ENCODE measurements at regions not wholly inside any gene's neighbourhood (a gene's known extent, or its start where the extent isn't known, plus 50 kb on each side); places are given as distances from the start of the nearest gene placed in this dataset.
"Not testable (repeated sequence)": the region's sequence is repeated elsewhere in the genome, so short reads cannot be mapped to it uniquely, and the experiment has no call there.

DNA sequence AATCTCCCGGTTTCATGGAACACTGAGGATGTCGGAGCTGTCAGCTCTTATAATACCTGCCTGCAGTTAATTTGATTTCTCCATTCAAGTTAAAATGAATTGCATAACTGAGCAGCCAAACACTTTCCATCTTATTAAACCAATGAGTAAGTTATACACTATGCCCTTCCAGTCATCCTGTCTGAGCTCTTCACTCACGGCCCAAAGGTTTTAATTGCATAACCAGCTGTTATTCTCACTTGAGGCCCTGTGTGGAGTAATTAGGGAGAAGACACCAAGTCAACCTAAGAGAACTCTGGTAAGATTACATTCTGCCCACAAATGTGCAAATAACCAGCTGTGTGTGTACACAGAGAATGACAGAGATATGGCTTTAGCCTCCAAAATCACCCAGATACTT lies 303.5 kb downstream of the TBC1D4 start:
- H3K4me3 ChIP-seq (ENCODE audit: low read length) = no peak overlapping the region
- H3K4me1 ChIP-seq (ENCODE audit: control insufficient read depth, insufficient read depth, low read length) = no peaks in the 10 kb centered on the region
- DNase-seq (no peak), ATAC-seq (no peak)
- intact Hi-C loops (cut with DNase I) = no loop called here
- H3K27me3 ChIP-seq (ENCODE audit: control insufficient read depth, insufficient read depth) = no peaks in the 10 kb centered on the region
- 92% methylated on average over 3 of the region's 3 CpGs for WGBS
- H3K9me3 ChIP-seq (ENCODE audit: control insufficient read depth, low read length) = no peaks in the 10 kb centered on the region
- no peak overlapping the region for H3K27ac ChIP-seq (ENCODE audit: low read length)

DNA sequence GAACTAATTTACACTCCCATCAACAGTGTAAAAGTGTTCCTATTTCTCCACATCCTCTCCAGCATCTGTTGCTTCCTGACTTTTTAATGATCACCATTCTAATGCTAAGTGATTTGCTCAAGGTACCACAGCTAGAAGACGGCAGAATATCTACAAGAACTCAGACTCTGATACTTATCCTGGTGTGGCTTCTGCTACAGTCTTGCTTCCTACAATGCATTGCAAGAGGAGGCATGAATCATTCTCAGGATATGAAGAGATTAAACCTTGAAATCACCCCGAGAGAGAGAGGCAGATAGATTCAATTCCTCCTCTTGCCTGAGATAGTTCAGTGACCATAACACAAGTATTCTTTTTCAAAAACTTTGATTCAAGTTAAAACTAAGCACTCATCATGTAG lies 306.4 kb downstream of the TBC1D4 start:
- Histone ChIP-seq H3K9me3 (ENCODE audit: control insufficient read depth, low read length) (no peaks in the 10 kb centered on the region), H3K27ac (ENCODE audit: low read length) (no peak overlapping the region), H3K27me3 (ENCODE audit: control insufficient read depth, insufficient read depth) (no peaks in the 10 kb centered on the region), H3K4me3 (ENCODE audit: low read length) (no peak overlapping the region), H3K4me1 (ENCODE audit: control insufficient read depth, insufficient read depth, low read length) (no peaks in the 10 kb centered on the region)
- intact Hi-C loops (cut with DNase I) = no loop called here
- DNase-seq (no peak), ATAC-seq (no peak)
- WGBS = 66% methylated on average over 2 of the region's 2 CpGs

DNA sequence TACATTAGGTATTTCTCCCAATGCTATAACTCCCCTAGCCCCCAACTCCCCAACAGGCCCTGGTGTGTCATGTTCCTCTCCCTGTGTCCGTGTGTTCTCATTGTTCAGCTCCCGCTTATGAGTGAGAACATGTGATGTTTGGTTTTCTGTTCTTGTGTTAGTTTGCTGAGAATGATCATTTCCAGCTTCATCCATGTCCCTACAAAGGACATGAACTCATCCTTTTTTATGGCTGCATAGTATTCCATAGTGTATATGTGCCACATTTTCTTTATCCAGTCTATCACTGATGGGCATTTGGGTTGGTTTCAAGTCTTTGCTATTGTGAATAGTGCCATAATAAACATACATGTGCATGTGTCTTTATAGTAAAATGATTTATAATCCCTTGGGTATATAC lies 306.9 kb downstream of the TBC1D4 start:
- H3K27me3 ChIP-seq (ENCODE audit: control insufficient read depth, insufficient read depth); intact Hi-C loops (cut with DNase I); H3K4me1 ChIP-seq (ENCODE audit: control insufficient read depth, insufficient read depth, low read length); H3K27ac ChIP-seq (ENCODE audit: low read length); H3K9me3 ChIP-seq (ENCODE audit: control insufficient read depth, low read length); H3K4me3 ChIP-seq (ENCODE audit: low read length); DNase-seq; ATAC-seq: not testable (repeated sequence)
- WGBS = 96% methylated on average over 2 of the region's 2 CpGs

DNA sequence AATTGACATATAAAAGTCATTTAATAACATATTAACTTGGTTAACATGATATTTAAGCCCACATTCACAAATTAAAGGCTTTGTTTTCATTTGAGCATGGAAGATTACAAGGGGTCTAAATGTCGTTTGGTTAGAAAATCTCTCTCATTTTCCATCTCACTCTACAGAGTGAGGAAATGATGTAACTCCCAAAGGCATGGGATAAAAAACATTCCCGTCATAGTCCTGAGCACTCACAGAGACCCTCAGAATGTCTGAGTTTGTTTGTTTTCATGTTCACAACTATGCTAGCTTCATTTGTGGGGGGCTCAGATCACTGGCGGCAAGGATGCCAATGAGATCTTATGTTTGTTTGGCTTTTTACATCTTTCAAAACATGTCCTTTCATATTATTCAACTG lies 307.5 kb downstream of the TBC1D4 start:
- 52% methylated on average over 3 of the region's 3 CpGs for WGBS

DNA sequence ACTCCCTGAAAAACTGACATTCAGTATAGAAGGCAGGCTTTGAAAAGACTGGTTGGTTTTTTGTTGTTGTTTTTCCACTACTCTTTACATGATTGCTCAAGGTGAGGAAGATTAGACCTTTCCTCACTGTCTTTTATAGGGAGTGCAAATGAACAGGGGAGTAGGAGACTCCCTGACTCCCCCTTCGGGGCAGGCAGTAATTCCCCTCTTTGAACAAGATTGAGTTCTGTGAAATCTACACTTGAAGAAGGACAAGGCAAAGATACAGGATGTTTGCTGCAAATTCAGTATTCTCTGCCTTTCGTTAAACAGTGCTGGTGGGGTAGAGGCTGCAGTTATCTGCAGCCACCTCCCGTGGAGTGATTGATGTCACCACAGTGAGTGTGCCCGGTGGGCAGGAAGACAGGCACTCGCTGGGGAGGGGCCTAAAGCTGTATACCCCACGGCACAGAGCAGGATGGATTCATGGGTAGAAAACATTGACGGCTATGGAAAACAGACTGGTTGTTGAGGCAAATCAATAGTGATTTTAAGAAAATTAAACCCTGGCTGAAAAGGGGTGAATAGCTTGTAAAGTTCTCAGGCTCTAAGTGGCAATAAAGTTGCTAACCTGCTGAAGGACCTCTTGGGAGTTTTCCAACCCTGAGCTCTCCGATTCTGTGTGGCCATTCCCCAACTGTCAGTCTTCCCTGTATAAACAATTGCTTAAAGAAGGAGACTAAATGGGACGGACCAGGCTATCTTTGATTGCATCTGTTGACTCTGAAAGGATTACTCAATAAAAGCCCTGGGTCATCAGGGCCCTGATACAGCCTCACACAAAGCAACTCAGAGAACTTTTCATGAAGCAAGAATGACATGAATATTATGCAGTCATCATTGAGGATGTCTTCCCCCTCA lies 308.3 kb downstream of the TBC1D4 start:
- intact Hi-C loops (cut with DNase I) = no loop called here
- no peak for ATAC-seq
- H3K4me1 ChIP-seq (ENCODE audit: control insufficient read depth, insufficient read depth, low read length) = no peaks in the 10 kb centered on the region
- H3K4me3 ChIP-seq (ENCODE audit: low read length) = no peak overlapping the region
- no peaks in the 10 kb centered on the region for H3K9me3 ChIP-seq (ENCODE audit: control insufficient read depth, low read length)
- no peak overlapping the region for H3K27ac ChIP-seq (ENCODE audit: low read length)
- no peak for DNase-seq
- 55% methylated on average over 9 of the region's 9 CpGs for WGBS
- H3K27me3 ChIP-seq (ENCODE audit: control insufficient read depth, insufficient read depth) = no peaks in the 10 kb centered on the region

More for the DNA sequence above, 307.5 kb downstream of the TBC1D4 start:
- H3K9me3 ChIP-seq (ENCODE audit: control insufficient read depth, low read length) = no peaks in the 10 kb centered on the region
- no peaks in the 10 kb centered on the region for H3K4me1 ChIP-seq (ENCODE audit: control insufficient read depth, insufficient read depth, low read length)
- H3K27me3 ChIP-seq (ENCODE audit: control insufficient read depth, insufficient read depth) = no peaks in the 10 kb centered on the region
- no peak overlapping the region for H3K4me3 ChIP-seq (ENCODE audit: low read length)
- intact Hi-C loops (cut with DNase I) = no loop called here
- no peak for ATAC-seq
- DNase-seq = no peak
- H3K27ac ChIP-seq (ENCODE audit: low read length) = no peak overlapping the region

DNA sequence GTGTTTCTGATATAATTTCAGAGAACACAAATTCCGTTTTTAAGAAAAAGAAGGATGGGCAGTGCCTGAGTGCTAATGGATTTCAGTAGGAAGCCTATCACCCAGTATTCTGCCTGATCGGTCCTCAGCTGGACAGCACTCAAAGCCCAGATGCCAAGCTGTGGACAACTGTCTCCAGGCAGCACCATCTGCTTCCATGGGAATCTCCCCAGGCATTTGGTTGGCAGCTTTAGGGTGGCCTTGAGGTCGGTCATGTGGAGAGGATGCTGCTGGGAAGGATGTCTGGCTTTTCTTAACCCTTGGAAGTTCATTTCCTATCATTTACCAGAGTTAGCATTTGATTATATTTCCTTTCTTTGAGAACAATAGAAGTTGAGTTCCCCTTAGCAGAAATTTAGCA lies 311.7 kb downstream of the TBC1D4 start:
- DNase-seq = no peak
- no peaks in the 10 kb centered on the region for H3K27me3 ChIP-seq (ENCODE audit: control insufficient read depth, insufficient read depth)
- ATAC-seq = no peak
- no peaks in the 10 kb centered on the region for H3K4me1 ChIP-seq (ENCODE audit: control insufficient read depth, insufficient read depth, low read length)
- no peak overlapping the region for H3K27ac ChIP-seq (ENCODE audit: low read length)
- intact Hi-C loops (cut with DNase I) = no loop called here
- 56% methylated on average over 3 of the region's 3 CpGs for WGBS
- no peak overlapping the region for H3K4me3 ChIP-seq (ENCODE audit: low read length)
- no peaks in the 10 kb centered on the region for H3K9me3 ChIP-seq (ENCODE audit: control insufficient read depth, low read length)

DNA sequence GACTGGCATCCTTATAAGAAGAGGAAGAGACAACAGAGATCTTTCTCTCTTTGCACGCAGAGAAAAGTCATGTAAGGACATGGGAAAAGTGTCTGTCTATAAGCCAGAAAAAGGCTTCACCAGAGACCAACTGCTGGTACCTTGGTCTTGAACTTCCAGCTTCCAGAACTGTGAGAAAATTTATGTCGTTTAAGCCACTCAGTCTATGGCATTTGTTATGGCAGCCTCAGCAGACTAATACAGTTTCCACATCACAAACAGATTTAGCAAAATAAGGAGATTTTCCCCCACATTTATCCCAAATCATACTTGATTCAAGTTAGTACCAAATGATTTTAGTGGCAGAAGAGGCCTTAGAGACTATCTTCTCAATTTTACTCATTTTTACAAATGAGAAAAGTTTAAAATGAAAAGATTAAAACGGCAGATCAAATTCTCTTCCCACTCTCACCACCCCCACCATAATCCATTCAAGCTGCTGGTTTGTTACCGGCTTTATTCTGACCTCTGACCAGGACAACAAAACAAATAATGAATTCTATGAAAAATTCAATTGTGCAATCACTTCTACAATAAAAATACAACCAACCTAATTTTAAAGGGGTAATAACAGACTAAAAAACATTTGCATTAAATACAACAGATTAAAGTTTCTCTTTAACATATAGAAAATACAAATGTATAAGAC lies 316.3 kb downstream of the TBC1D4 start:
- intact Hi-C loops (cut with DNase I) = no loop called here
- no peak for ATAC-seq
- DNase-seq = no peak
- Histone ChIP-seq H3K4me1 (ENCODE audit: control insufficient read depth, insufficient read depth, low read length) (no peaks in the 10 kb centered on the region), H3K27me3 (ENCODE audit: control insufficient read depth, insufficient read depth) (no peaks in the 10 kb centered on the region), H3K4me3 (ENCODE audit: low read length) (no peak overlapping the region), H3K27ac (ENCODE audit: low read length) (no peak overlapping the region), H3K9me3 (ENCODE audit: control insufficient read depth, low read length) (no peaks in the 10 kb centered on the region)
- WGBS = 72% methylated on average over 4 of the region's 4 CpGs

DNA sequence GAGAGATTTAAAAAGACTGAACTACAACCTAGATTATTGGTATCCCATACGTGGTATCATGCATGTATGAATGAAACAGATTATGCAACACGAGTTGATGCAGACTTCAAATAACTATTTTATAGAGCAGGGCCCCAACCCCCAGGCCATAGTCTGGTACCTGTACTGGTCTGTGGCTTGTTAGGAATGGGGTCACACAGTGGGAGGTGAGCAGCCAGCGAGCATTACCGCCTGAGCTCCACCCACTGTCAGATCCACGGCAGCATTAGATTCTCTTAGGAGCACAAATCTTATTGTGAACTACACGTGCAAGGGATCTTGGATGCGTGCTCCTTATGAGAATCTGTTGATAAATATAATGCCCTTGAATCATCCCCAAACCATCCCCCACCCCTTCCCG lies 320.2 kb downstream of the TBC1D4 start:
- no peaks in the 10 kb centered on the region for H3K27me3 ChIP-seq (ENCODE audit: control insufficient read depth, insufficient read depth)
- intact Hi-C loops (cut with DNase I) = no loop called here
- H3K9me3 ChIP-seq (ENCODE audit: control insufficient read depth, low read length) = no peaks in the 10 kb centered on the region
- DNase-seq (no peak), ATAC-seq (no peak)
- no peak overlapping the region for H3K27ac ChIP-seq (ENCODE audit: low read length)
- WGBS = 80% methylated on average over 8 of the region's 8 CpGs
- no peak overlapping the region for H3K4me3 ChIP-seq (ENCODE audit: low read length)
- no peaks in the 10 kb centered on the region for H3K4me1 ChIP-seq (ENCODE audit: control insufficient read depth, insufficient read depth, low read length)

DNA sequence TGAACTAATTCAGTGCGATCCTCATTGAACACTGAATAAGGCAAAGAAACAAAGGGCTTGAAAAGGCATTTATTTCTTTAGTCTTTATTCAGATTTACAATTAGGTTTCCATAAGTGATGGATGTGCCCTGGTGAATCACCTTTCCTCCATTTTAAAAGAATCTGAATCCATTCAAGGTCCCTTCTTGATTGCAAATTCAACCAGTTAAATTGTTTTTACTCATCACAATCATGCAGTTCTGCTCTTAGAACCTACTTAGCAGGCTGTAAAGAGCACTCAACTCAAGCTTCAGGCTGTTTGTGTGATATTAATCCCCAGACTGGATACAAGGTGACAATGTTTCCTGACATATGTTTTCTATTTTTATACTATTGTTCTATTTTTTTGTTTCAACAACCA lies 321.0 kb downstream of the TBC1D4 start:
- no peak overlapping the region for H3K27ac ChIP-seq (ENCODE audit: low read length)
- 92% methylated on average over 1 of the region's 1 CpG for WGBS
- ATAC-seq (no peak), DNase-seq (no peak)
- H3K9me3 ChIP-seq (ENCODE audit: control insufficient read depth, low read length) = peaks cover 1% of the 10 kb centered on the region
- H3K27me3 ChIP-seq (ENCODE audit: control insufficient read depth, insufficient read depth) = no peaks in the 10 kb centered on the region
- intact Hi-C loops (cut with DNase I) = no loop called here
- H3K4me1 ChIP-seq (ENCODE audit: control insufficient read depth, insufficient read depth, low read length) = no peaks in the 10 kb centered on the region
- no peak overlapping the region for H3K4me3 ChIP-seq (ENCODE audit: low read length)

DNA sequence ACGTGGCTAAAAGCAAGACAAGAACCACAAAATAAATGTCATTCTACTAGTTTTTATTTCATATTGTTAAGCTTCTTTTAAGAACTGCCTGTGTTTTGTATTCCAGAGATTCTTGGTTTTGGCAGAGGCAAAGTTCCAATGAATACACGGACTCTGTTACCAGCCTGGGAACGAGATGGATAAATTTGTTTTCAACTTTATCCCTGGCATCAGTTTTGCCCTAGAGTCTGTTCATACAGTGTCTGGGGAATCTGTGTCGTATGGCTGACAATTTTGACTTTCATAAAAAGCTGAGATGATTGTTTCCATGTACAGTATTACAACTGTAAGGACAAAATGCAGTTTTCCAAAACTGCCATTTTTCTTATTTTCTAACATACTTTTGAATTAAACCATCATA lies 327.6 kb downstream of the TBC1D4 start:
- Histone ChIP-seq H3K9me3 (ENCODE audit: control insufficient read depth, low read length) (peaks cover 1% of the 10 kb centered on the region), H3K4me3 (ENCODE audit: low read length) (no peak overlapping the region)
- WGBS = 52% methylated on average over 4 of the region's 4 CpGs

DNA sequence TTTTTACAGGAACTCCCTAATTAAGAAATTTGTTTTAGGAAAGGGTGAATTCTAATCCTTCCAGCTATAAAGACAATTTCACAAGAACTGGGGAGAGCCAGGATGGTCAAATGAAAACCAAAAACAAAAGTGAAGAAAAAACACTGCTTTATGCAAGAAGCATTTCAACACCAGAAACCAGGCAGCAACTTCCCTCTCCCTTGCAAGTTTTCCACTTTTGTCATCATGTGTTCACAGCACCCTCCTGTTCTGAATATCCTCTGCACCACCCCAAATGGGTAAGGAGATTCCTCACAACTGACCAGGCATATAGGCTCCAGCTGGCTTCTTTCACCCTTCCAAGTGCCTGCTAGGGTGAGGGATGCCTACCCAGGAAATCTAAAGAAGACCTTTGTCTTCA lies 328.1 kb downstream of the TBC1D4 start:
- peak in 1 of 2 donors; percentile 41 for ATAC-seq
- H3K27ac ChIP-seq (ENCODE audit: low read length) = no peak overlapping the region

More for the DNA sequence above, 327.6 kb downstream of the TBC1D4 start:
- Histone ChIP-seq H3K27me3 (ENCODE audit: control insufficient read depth, insufficient read depth) (no peaks in the 10 kb centered on the region), H3K27ac (ENCODE audit: low read length) (no peak overlapping the region), H3K4me1 (ENCODE audit: control insufficient read depth, insufficient read depth, low read length) (peaks cover 2% of the 10 kb centered on the region)
- intact Hi-C loops (cut with DNase I) = no loop called here
- no peak for ATAC-seq
- no peak for DNase-seq

More for the DNA sequence above, 328.1 kb downstream of the TBC1D4 start:
- H3K4me3 ChIP-seq (ENCODE audit: low read length) = no peak overlapping the region
- intact Hi-C loops (cut with DNase I) = no loop called here
- H3K9me3 ChIP-seq (ENCODE audit: control insufficient read depth, low read length) = peaks cover 1% of the 10 kb centered on the region
- peaks cover 2% of the 10 kb centered on the region for H3K4me1 ChIP-seq (ENCODE audit: control insufficient read depth, insufficient read depth, low read length)
- no peak for DNase-seq
- H3K27me3 ChIP-seq (ENCODE audit: control insufficient read depth, insufficient read depth) = no peaks in the 10 kb centered on the region

Measured in right cardiac atrium (tissue), 5 donors.